ENCODE measurements at regions not wholly inside any gene's neighbourhood (a gene's known extent, or its start where the extent isn't known, plus 50 kb on each side); places are given as distances from the start of the nearest gene placed in this dataset.
"Not testable (repeated sequence)": the region's sequence is repeated elsewhere in the genome, so short reads cannot be mapped to it uniquely, and the experiment has no call there.

DNA sequence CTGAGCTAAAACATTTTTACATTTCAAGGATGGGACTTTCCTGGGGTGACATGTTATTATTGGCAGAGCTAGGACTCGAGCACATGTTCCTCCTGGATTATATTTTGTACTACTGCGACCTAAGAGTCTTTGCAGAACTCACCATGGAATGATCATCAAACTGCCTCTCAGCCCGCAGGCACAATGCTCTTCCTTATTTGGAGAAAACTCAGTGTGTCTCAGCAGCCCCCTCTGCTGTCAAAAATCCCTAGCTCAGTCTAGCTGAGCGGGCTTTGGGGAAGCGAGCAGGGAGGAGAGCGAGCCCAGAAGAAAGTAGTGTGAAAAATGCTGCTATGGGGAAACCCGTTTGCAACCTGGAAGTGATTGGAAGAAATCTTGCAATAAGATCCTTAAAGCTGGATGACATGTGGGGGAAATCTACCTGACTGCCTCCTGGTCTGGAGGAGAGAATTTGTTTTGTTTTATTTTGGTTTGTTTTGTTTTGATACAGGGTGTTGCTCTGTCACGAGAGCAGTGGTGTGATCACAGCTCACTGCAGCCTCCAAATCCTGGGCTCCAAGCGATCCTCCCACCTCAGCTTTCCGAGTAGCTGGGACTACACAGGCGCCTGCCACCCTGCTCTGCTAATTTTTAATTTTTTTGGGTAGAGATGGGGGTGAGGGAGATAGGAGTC, 89.9 kb upstream of the CLINT1 start:
- Histone ChIP-seq H3K27ac (peak overlapping the region; percentile 70 to 72), H3K4me1 (peaks cover 0 to 13% (median 3%) of the 10 kb centered on the region in 4 donors), H3K27me3 (no peaks in the 10 kb centered on the region), H3K9me3 (no peaks in the 10 kb centered on the region), H3K36me3 (no peaks in the 10 kb centered on the region), H3K4me3 (peak overlapping the region in 1 of 2 donors; percentile 16)
- intact Hi-C loops (cut with DNase I; ENCODE audit: low total_unique reads) = no loop called here
- DNase-seq = peak; percentile 94
- TF ChIP-seq, protein P1, sequence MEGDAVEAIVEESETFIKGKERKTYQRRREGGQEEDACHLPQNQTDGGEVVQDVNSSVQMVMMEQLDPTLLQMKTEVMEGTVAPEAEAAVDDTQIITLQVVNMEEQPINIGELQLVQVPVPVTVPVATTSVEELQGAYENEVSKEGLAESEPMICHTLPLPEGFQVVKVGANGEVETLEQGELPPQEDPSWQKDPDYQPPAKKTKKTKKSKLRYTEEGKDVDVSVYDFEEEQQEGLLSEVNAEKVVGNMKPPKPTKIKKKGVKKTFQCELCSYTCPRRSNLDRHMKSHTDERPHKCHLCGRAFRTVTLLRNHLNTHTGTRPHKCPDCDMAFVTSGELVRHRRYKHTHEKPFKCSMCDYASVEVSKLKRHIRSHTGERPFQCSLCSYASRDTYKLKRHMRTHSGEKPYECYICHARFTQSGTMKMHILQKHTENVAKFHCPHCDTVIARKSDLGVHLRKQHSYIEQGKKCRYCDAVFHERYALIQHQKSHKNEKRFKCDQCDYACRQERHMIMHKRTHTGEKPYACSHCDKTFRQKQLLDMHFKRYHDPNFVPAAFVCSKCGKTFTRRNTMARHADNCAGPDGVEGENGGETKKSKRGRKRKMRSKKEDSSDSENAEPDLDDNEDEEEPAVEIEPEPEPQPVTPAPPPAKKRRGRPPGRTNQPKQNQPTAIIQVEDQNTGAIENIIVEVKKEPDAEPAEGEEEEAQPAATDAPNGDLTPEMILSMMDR (IDR thresholded peaks at IDR 0.05) = peak; percentile 84 to 91

DNA sequence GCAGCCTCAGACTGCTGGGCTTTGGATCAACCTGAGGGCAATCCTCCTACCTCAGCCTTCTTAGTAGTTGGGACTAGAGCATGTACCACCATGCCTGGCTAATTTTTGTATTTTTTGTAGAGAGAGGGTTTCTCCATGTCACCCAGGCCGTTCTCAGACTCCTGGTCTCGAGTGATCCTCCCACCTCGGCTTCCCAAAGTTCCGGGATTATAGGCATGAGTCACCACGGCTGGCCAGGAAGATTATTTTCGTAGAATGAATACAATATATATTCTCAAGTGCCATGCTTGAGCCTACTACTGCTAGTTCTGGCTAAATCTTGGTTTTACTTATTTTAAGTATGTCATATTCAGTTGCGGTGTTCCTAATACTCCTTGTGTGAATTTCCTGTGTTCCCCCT, 88.2 kb upstream of the CLINT1 start:
- H3K27me3 ChIP-seq = no peaks in the 10 kb centered on the region
- no peaks in the 10 kb centered on the region for H3K36me3 ChIP-seq
- intact Hi-C loops (cut with DNase I; ENCODE audit: low total_unique reads) = no loop called here
- TF ChIP-seq, protein P1 (IDR thresholded peaks at IDR 0.05) = no peak
- H3K4me3 ChIP-seq = no peak overlapping the region
- H3K4me1 ChIP-seq = peaks cover 0 to 13% (median 3%) of the 10 kb centered on the region in 4 donors
- no peak for DNase-seq
- H3K27ac ChIP-seq = no peak overlapping the region
- H3K9me3 ChIP-seq = no peaks in the 10 kb centered on the region

DNA sequence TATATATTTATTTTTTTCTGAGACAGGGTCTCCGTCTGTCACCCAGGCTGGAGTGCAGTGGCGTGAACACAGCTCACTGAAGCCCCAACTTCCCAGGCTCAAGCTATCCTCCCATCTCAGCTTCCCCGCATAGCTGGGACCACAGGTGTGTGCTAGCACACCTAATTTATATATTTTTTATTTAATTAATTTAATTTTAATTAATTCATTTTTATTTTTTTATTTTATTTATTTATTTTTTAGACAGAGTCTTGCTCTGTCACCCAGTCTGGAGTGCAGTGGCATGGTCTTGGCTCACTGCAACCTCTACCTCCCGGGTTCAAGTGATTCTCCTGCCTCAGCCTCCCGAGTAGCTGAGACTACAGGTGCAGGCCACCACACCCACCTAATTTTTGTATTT, 86.9 kb upstream of the CLINT1 start:
- H3K27ac ChIP-seq; H3K9me3 ChIP-seq; intact Hi-C loops (cut with DNase I; ENCODE audit: low total_unique reads): not testable (repeated sequence)

DNA sequence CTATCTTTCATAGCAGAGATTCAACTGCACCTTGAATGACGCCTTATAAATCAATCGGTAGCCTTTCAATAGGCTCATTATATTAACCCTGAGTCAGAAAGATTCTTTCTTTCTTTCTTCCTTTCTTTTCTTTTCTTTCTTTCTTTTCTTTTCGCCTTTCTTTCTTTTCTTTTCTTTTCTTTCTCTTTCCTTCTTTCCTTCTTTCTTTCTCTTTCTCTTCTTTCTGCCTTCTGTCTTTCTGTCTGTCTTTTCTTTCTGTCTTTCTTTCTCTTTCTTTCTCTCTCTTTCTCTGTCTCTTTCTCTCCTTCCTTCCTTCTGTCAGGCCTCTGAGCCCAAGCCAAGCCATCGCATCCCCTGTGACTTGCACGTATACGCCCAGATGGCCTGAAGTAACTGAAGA, 86.0 kb upstream of the CLINT1 start:
- no peak overlapping the region for H3K27ac ChIP-seq
- no peak overlapping the region for H3K4me3 ChIP-seq
- DNase-seq = no peak
- TF ChIP-seq, protein P1 (IDR thresholded peaks at IDR 0.05) = no peak
- H3K4me1 ChIP-seq = peaks cover 0 to 13% (median 3%) of the 10 kb centered on the region in 4 donors
- no peaks in the 10 kb centered on the region for H3K27me3 ChIP-seq
- intact Hi-C loops (cut with DNase I; ENCODE audit: low total_unique reads) = no loop called here
- H3K36me3 ChIP-seq = no peaks in the 10 kb centered on the region
- no peaks in the 10 kb centered on the region for H3K9me3 ChIP-seq

More for the DNA sequence above, 86.9 kb upstream of the CLINT1 start:
- not testable (repeated sequence) for DNase-seq, H3K36me3 ChIP-seq, H3K27me3 ChIP-seq, H3K4me3 ChIP-seq
- peaks cover 0 to 13% (median 3%) of the 10 kb centered on the region in 4 donors for H3K4me1 ChIP-seq

DNA sequence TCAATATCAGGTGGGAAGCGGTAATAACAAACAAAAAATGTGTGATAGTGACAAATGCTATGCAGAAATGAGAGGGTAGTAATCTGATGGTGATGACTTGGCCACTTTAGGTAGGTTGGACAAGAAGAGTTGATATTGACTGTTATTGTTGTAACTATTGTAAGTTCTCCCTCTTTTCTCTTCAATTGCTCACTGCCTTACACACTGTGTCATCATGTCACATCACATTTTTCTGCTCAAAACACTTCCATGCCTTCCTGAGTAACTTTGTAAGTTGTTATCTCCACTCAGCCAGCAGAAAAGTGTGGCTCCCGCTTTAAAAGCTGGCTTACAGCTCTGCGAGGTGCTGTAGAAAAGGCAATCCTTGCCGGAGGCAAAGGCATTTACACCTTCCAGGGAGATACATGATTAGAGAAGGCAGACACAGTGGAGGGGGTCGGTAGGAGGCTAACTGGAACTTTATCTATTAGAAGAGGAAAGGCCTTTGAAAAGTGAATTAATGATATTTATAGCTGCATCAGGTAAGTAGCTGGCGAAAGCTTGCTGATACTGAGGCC, 85.2 kb upstream of the CLINT1 start:
- Histone ChIP-seq H3K4me1 (peaks cover 0 to 11% (median 2%) of the 10 kb centered on the region in 4 donors), H3K27ac (no peak overlapping the region), H3K36me3 (no peaks in the 10 kb centered on the region), H3K9me3 (no peaks in the 10 kb centered on the region), H3K27me3 (no peaks in the 10 kb centered on the region), H3K4me3 (no peak overlapping the region)
- no peak for DNase-seq
- TF ChIP-seq, protein P1 (IDR thresholded peaks at IDR 0.05) = no peak
- intact Hi-C loops (cut with DNase I; ENCODE audit: low total_unique reads) = no loop called here

DNA sequence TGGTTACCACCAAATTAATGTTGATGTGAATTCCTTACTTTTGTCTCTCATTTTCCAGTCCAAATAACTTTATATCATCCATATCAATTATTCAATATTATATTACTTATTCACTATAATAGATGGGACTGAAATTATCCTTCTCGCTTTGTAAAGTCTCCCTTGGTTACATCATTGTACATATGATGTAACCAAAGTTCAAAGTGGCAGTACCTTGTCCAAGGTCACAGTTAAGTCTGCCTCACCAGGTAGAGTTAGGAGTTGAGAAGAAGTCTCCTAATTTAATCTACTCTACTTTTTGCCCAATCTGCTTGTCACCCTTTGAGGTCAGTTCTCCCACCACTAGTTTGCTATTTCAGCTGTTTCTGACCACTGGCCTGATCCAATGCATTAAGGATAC, 83.7 kb upstream of the CLINT1 start:
- no peaks in the 10 kb centered on the region for H3K9me3 ChIP-seq
- no peaks in the 10 kb centered on the region for H3K27me3 ChIP-seq
- TF ChIP-seq, protein P1 (IDR thresholded peaks at IDR 0.05) = no peak
- no peak overlapping the region for H3K4me3 ChIP-seq
- no peaks in the 10 kb centered on the region for H3K36me3 ChIP-seq
- intact Hi-C loops (cut with DNase I; ENCODE audit: low total_unique reads) = no loop called here
- no peak overlapping the region for H3K27ac ChIP-seq
- DNase-seq = no peak
- H3K4me1 ChIP-seq = no peaks in the 10 kb centered on the region

Data from tibial artery (tissue), 4 donors.